ENCODE measurements at regions not wholly inside any gene's neighbourhood (a gene's known extent, or its start where the extent isn't known, plus 50 kb on each side); places are given as distances from the start of the nearest gene placed in this dataset.
"Not testable (repeated sequence)": the region's sequence is repeated elsewhere in the genome, so short reads cannot be mapped to it uniquely, and the experiment has no call there.

GRCh38 chr18:1521588-1522248 lies 617.0 kb downstream of the ADCYAP1 start:
- TF ChIP-seq POLR2A, TAF1 (IDR thresholded peaks at IDR 0.05; ENCODE audit: low read depth, low read length): not testable (repeated sequence)

Measured in GM12891 (cell line).